H9 (cell line): ENCODE measurements at regions not wholly inside any gene's neighbourhood (a gene's known extent, or its start where the extent isn't known, plus 50 kb on each side); places are given as distances from the start of the nearest gene placed in this dataset.

Source experiments
- DNase-seq: peaks from one replicate; pipeline ENCODE4 v3.0.0-alpha.2; 2017
- H2AFZ ChIP-seq: one replicate; pipeline ENCODE4 v1.6.1; 2013; ENCODE audit warnings: mild to moderate bottlenecking, low read length, control low read depth, moderate library complexity
- H2AK5ac ChIP-seq: 2 replicates; pipeline ENCODE4 v1.6.1; 2013; ENCODE audit warnings: low read length, control low read depth, mixed read lengths; ENCODE audit not compliant: insufficient read length
- H2BK120ac ChIP-seq: one replicate; pipeline ENCODE4 v1.6.1; 2013; ENCODE audit warnings: low read depth, mild to moderate bottlenecking, low read length, control low read depth, inconsistent platforms; ENCODE audit not compliant: poor library complexity, severe bottlenecking
- H2BK12ac ChIP-seq: 2 replicates; pipeline ENCODE4 v1.6.1; 2013; ENCODE audit warnings: low read length, control low read depth, mixed read lengths, low read depth; ENCODE audit not compliant: insufficient read length
- H2BK15ac ChIP-seq: 2 replicates; pipeline ENCODE4 v1.6.1; 2013; ENCODE audit warnings: low read depth, low read length, control low read depth
- H2BK20ac ChIP-seq: one replicate; pipeline ENCODE4 v1.6.1; 2013; ENCODE audit warnings: low read depth, mild to moderate bottlenecking, low read length, control low read depth, inconsistent platforms; ENCODE audit not compliant: poor library complexity, severe bottlenecking
- H2BK5ac ChIP-seq: 2 replicates; pipeline ENCODE4 v1.6.1; 2013; ENCODE audit warnings: low read length, control low read depth, mixed read lengths; ENCODE audit not compliant: insufficient read length
- H3K14ac ChIP-seq: 2 replicates; pipeline ENCODE4 v1.6.1; 2013; ENCODE audit warnings: low read length, control low read depth; ENCODE audit not compliant: insufficient read depth
- H3K18ac ChIP-seq: 2 replicates; pipeline ENCODE4 v1.6.1; 2013; ENCODE audit warnings: low read depth, mild to moderate bottlenecking, mixed read lengths, low read length, control low read depth; ENCODE audit not compliant: insufficient read length
- H3K23ac ChIP-seq: 2 replicates; pipeline ENCODE4 v1.6.1; 2013; ENCODE audit warnings: low read length, control low read depth, mixed read lengths, low read depth; ENCODE audit not compliant: insufficient read length
- H3K23me2 ChIP-seq: 2 replicates; pipeline ENCODE4 v1.6.1; 2013; ENCODE audit warnings: low read depth, mild to moderate bottlenecking, mixed read lengths, low read length, control low read depth; ENCODE audit not compliant: insufficient read length, poor library complexity, severe bottlenecking
- H3K27ac ChIP-seq: 2 replicates; pipeline ENCODE4 v1.5.1; 2013; ENCODE audit warnings: low read length, control low read depth, mixed read lengths, low read depth; ENCODE audit not compliant: insufficient read length
- H3K27me3 ChIP-seq: 2 replicates; pipeline ENCODE4 v1.6.1; 2013; ENCODE audit warnings: low read length, control low read depth, inconsistent platforms; ENCODE audit not compliant: insufficient read depth
- H3K4ac ChIP-seq: 2 replicates; pipeline ENCODE4 v1.6.1; 2013; ENCODE audit warnings: low read depth, mild to moderate bottlenecking, control low read depth, inconsistent platforms, low read length, moderate library complexity
- H3K4me1 ChIP-seq: 2 replicates; pipeline ENCODE4 v1.6.1; 2013; ENCODE audit warnings: low read length, control low read depth, inconsistent platforms; ENCODE audit not compliant: insufficient read depth
- H3K4me2 ChIP-seq: 2 replicates; pipeline ENCODE4 v1.6.1; 2013; ENCODE audit warnings: low read length, control low read depth, mixed read lengths; ENCODE audit not compliant: insufficient read length, insufficient read depth
- H3K56ac ChIP-seq: 2 replicates; pipeline ENCODE4 v1.6.1; 2013; ENCODE audit warnings: low read depth, mild to moderate bottlenecking, mixed read lengths, low read length, control low read depth; ENCODE audit not compliant: insufficient read length
- H3K79me1 ChIP-seq: 2 replicates; pipeline ENCODE4 v1.6.1; 2013; ENCODE audit warnings: low read depth, mild to moderate bottlenecking, moderate library complexity, low read length, control low read depth, inconsistent platforms; ENCODE audit not compliant: insufficient read depth, poor library complexity, severe bottlenecking
- H3K79me2 ChIP-seq: 2 replicates; pipeline ENCODE4 v1.6.1; 2013; ENCODE audit warnings: low read length, control low read depth, inconsistent platforms; ENCODE audit not compliant: insufficient read depth
- H3K9ac ChIP-seq: 2 replicates; pipeline ENCODE4 v1.6.1; 2013; ENCODE audit warnings: low read length, control low read depth, mixed read lengths; ENCODE audit not compliant: insufficient read length; ENCODE audit errors: extremely low read depth
- H3K9me3 ChIP-seq: one replicate; pipeline ENCODE4 v1.6.1; 2013; ENCODE audit warnings: low read depth, low read length, inconsistent platforms; ENCODE audit not compliant: control insufficient read depth
- H3T11ph ChIP-seq: one replicate; pipeline ENCODE4 v1.6.1; 2013; ENCODE audit warnings: mild to moderate bottlenecking, low read length, control low read depth, inconsistent platforms
- H4K20me1 ChIP-seq: one replicate; pipeline ENCODE4 v1.6.1; 2013; ENCODE audit not compliant: control insufficient read depth, insufficient read length, insufficient read depth
- H4K5ac ChIP-seq: 2 replicates; pipeline ENCODE4 v1.6.1; 2013; ENCODE audit warnings: low read depth, mild to moderate bottlenecking, mixed read lengths, low read length, control low read depth; ENCODE audit not compliant: insufficient read length
- H4K8ac ChIP-seq: replicated peaks from 2 replicates; pipeline ENCODE4 v1.6.1; 2013; ENCODE audit warnings: low read length, control low read depth, mixed read lengths, low read depth; ENCODE audit not compliant: insufficient read length
- H4K91ac ChIP-seq: 2 replicates; pipeline ENCODE4 v1.6.1; 2013; ENCODE audit warnings: low read depth, mild to moderate bottlenecking, moderate library complexity, mixed read lengths, low read length, control low read depth; ENCODE audit not compliant: insufficient read length
- H3K27ac Mint-ChIP-seq, 3 experiments: 2 replicates in 2 of 3; 3 replicates in 1 of 3; pipeline ENCODE4 v1.8.0; 2020 to 2021; ENCODE audit warnings: mixed read lengths in 3 of 3, mild to moderate bottlenecking in 1 of 3, moderate library complexity in 1 of 3
- H3K27me3 Mint-ChIP-seq: 2 replicates; pipeline ENCODE4 v1.8.0; 2021; ENCODE audit warnings: low read depth, mild to moderate bottlenecking, moderate library complexity, mixed read lengths
- H3K36me3 Mint-ChIP-seq, 3 experiments: 2 replicates in 2 of 3; 3 replicates in 1 of 3; pipeline ENCODE4 v1.8.0; 2020 to 2021; ENCODE audit warnings: low read depth in 3 of 3, mixed read lengths in 3 of 3; ENCODE audit not compliant: insufficient read depth in 1 of 3
- H3K4me1 Mint-ChIP-seq, 2 experiments: 2 replicates each; pipeline ENCODE4 v1.8.0; 2020; ENCODE audit warnings: mixed read lengths in 2 of 2
- H3K4me3 Mint-ChIP-seq, 2 experiments: 2 replicates in 1 of 2; 3 replicates in 1 of 2; pipeline ENCODE4 v1.8.0; 2020 to 2021; ENCODE audit warnings: mild to moderate bottlenecking in 2 of 2, mixed read lengths in 2 of 2, moderate library complexity in 1 of 2
- H3K9me3 Mint-ChIP-seq, 2 experiments: 2 replicates in 1 of 2; 3 replicates in 1 of 2; pipeline ENCODE4 v1.8.0; 2020; ENCODE audit warnings: mild to moderate bottlenecking in 2 of 2, mixed read lengths in 2 of 2, moderate library complexity in 1 of 2
- CTCF ChIP-seq: fragments of 200-600 bp; sonication (generic); conservative IDR thresholded peaks from 3 replicates; pipeline ENCODE4 v1.8.0; 2021; ENCODE audit warnings: antibody characterized with exemption, mild to moderate bottlenecking
- WGBS: extraction: QIAGEN DNeasy Blood & Tissue Kit; methylation state at CpG from one replicate; pipeline ENCODE4 v1.1.7; 2013; ENCODE audit warnings: missing lambda C conversion rate, low lambda C conversion rate, mixed read lengths; ENCODE audit not compliant: insufficient read length; ENCODE audit errors: extremely low coverage; 5-methylcytosine and 5-hydroxymethylcytosine counted together

- Histone ChIP-seq H2BK5ac (no peak overlapping the region), H4K8ac (no peak overlapping the region), H2AK5ac (no peak overlapping the region), H3K56ac (no peak overlapping the region), H2BK120ac (no peak overlapping the region), H4K5ac (no peak overlapping the region), H3K27me3 (no peaks in the 10 kb centered on the region), H3K23me2 (no peaks in the 10 kb centered on the region), H3K9me3 (no peaks in the 10 kb centered on the region), H2AFZ (no peak overlapping the region), H4K91ac (no peak overlapping the region), H3K4ac (no peak overlapping the region), H3K18ac (no peak overlapping the region), H4K20me1 (no peaks in the 10 kb centered on the region), H3K4me2 (no peak overlapping the region), H3K9ac (no peak overlapping the region), H2BK20ac (no peak overlapping the region), H3K14ac (no peak overlapping the region), H3K79me2 (no peaks in the 10 kb centered on the region), H3K23ac (no peak overlapping the region), H3K79me1 (no peaks in the 10 kb centered on the region), H3K27ac (no peak overlapping the region), H2BK12ac (no peak overlapping the region), H3K4me1 (peaks cover 16% of the 10 kb centered on the region; the same call in 1 of the 2 replicates), H2BK15ac (no peak overlapping the region), H3T11ph (no peak overlapping the region)
- no peaks in the 10 kb centered on the region; a peak in 1 of 5 replicates for H3K9me3 Mint-ChIP-seq
- H3K4me1 Mint-ChIP-seq: peaks cover 41 to 56% of the 10 kb centered on the region in 2 experiments
- H3K36me3 Mint-ChIP-seq: peaks cover 0 to 19% (median 2%) of the 10 kb centered on the region in 3 experiments; a peak in 5 of 7 replicates
- H3K27me3 Mint-ChIP-seq: no peaks in the 10 kb centered on the region
- no peak overlapping the region for H3K4me3 Mint-ChIP-seq
- DNase-seq: no peak
- no peak for TF ChIP-seq CTCF
- H3K27ac Mint-ChIP-seq: peak overlapping the region in 1 of 3 experiments; percentile 23; a peak in 2 of 7 replicates
- no CpG with 5 or more reads among the region's 1 CpG for WGBS
These were observed 234.3 kb upstream of the TANK start for GRCh38 chr2:160925956-160926355.
